Left kidney (tissue), 1 donor: ENCODE measurements at regions not wholly inside any gene's neighbourhood (a gene's known extent, or its start where the extent isn't known, plus 50 kb on each side); places are given as distances from the start of the nearest gene placed in this dataset.

Source experiments
- DNase-seq: peaks from one replicate; pipeline ENCODE4 v3.0.0-alpha.2; 2013

DNA sequence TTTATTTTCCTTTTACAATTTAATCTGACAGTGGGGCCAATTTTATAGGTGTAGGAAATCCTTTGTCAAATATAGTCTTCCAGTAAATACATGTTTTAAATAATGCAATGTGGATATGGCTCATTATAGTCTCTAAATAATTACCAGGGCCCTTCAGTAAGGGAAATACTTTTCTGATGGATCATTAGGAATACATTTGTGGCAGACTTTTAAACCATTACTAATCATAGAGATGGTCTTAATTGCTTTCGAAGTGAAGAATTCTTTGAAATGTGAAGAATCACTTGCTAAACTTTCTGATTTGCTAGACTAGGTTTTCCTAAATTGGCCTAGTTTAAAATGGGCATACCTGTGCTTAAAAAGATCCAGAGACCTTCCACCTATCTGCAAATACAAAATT, 105.6 kb upstream of the ELL2 start:
- DNase-seq, result no peak

DNA sequence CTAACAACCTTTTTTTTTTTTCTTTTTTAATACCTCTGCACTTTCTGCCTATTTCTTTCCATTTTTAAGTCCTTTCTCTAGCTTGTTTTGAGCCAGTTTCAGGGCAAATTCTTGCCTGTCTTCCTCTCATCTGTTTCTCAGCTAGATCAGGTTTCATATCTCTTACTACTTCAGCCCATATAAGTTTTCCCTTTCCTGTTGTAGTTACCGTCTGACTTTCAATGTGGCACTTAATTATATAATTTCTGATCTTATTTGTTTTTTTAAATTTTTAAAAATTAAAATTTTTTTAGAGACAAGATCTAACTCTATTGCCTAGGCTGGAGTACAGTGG, 104.7 kb upstream of the ELL2 start:
- DNase-seq, result no peak

DNA sequence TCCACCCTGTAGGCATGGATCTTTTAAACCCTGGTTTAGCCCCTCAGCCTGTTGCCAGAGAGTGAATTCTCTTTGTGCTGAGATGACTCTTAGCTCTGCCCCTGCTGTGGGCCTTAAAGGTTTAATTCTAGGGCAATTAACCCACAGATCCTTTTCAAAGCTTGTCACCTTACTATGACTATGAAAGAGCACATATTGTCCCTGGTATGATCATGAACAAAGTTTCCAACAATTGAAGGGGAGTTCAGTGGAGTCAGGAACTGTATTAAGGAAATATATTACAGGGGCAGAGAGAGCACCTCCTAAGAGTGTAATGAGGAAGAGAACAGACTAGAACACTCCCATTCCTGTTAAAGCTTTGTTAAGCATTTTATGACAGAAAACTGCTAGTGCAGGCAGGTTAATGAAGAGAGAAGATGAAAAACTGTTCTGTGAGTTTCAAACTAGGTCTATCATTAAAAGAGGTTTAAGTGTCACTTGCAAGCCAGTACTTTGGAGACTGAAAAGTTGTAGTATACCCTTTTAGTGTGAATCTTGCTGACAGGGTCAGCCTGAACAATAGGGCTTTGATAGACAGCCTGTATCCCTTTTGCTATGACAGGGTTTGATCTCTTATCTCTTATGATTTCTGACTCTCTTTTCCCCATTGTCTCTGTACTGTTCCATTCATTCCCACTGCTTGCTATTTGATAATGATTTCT, 104.2 kb upstream of the ELL2 start:
- DNase-seq, result no peak

DNA sequence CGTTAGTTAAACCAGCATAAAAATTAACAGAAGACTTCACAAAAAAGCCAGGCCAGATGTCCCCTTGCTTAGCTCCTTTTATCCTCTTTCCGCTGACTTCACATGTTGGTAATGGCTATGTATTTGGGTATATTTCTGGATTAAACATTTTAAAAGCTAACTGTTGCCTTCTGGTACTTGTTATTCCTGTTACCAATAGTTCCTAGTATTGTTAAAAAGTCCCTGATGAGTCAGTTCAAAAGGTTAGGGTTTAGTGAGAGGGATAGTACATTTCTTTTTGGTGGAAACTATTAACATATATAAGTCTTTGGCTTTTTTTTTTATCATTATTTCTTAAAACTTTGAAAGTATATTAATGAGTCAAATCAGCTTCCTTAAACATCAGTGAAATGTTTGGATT, 103.2 kb upstream of the ELL2 start:
- no peak for DNase-seq

GRCh38 chr5:96062836-96063235, 101.2 kb upstream of the ELL2 start:
- DNase-seq, result no peak

DNA sequence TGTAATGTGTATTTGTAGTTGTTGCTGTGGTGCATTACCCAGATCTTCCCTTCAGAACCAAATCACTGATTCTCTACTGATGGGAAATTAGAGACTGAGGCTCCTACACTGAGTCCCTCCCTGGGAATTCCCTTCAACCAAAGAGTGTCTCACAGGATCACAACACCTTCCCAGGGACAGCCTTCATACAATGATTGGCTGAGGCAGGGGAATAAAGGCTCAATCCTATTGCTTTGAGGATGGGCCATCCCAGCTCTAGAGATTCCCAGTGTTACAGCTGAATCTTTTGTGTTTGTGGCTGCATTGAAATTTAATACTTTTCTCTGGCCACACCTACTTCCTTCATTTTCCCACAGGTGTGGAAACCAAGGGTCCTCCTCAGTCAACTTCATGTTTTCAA, 96.4 kb upstream of the ELL2 start:
- no peak for DNase-seq

GRCh38 chr5:96054311-96055030, 92.8 kb upstream of the ELL2 start:
- no peak for DNase-seq

DNA sequence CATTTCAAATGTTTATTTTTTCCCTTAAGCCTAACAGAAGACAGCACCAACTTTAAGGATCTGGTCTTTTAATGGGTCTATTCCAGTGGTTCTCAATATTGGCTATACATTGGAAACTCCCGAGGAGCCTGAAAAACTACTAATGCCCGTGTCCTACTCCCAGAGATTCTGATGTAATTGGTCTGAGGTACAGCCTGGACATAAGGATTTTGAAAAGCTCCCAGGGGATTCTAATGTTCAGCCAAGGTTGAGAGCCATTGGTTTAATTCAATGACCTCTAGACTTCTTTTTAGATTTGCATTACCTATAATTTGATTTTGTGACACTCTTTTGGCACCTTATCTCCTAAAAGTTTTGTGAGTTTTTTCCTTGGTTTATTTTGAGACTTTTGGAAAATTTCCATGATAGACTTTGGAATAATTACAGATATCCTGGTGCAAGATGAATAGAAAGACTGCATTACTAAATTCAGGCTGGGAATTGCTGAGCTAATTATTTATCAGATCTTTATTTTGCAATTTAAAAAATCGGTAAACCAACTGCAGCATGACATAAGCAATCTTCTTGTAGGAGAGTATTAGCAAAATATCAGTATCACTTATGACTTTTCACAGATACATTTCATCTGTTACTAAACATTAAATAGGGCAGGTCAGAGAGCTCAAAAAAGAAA, 91.5 kb upstream of the ELL2 start:
- DNase-seq, result no peak

DNA sequence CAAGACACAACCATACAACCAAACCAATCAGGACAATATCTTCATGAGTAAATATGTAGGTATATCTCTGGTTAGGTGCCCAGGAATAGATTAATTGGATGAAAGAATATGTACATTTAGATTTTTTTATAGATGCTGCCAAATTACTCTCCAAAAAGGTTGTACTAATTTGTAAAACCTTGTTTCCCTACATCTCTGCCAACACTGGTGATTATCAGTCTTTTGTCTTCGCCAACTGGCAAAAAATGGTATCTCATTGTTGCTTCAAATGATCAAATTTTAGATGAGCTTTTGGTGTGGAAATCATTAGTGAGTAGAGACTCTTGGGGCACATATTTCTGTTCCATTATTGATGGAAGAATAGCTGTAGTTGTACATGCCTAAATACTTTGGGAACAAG, 90.7 kb upstream of the ELL2 start:
- DNase-seq, result no peak

GRCh38 chr5:96051401-96051830, 89.8 kb upstream of the ELL2 start:
- no peak for DNase-seq

DNA sequence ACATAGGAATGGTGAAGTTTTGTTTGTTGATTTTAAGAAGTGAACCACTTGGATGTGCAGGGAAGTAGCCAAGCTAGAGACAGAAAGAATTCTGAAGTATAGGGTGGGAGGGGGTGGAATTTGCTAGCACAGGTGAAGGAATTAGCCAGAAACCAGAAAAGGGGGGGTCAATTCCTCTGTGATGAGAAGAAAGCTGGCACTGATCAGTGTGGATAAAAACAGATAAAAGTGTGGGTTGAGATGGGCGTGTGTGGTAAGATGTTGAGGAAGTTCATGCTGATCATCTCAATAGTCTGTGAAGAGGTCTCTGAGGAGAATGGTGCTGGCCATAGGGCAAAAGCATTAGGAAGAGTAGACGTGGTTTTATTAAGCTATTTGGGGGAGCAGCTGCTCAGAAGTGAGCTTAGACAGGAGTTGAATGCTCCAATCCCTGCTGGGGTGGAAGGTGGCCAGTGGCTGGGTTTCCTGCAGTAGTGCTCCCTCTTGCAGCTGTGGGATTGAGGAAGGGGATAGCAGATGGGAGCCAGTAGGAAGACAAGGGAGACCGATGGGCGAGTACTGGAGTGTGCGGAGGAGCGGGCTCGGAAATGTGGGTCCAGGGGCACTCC, 88.7 kb upstream of the ELL2 start:
- no peak for DNase-seq

GRCh38 chr5:96049398-96050272, 88.0 kb upstream of the ELL2 start:
- DNase-seq, result no peak

GRCh38 chr5:96048763-96049162, 87.1 kb upstream of the ELL2 start:
- no peak for DNase-seq

DNA sequence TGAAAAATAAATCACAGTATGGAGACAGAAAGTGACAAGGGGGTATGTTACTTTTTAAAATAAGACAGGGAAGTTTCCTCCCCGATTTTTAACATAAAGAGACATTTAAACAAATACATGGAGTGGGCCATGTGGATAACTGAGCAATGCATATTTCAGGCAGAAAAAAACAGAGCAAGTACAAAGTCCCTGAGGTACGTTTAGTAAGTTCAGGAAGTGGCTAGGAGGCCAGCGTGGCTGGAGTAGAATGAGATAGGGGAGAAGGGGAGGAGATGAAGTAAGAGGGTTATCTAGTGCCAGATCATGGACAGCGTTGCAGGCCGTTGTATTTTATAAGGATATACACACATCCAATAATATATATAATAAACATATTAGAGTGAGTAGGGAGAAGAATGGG, 84.2 kb upstream of the ELL2 start:
- no peak for DNase-seq

GRCh38 chr5:96043446-96043845, 81.8 kb upstream of the ELL2 start:
- no peak for DNase-seq

DNA sequence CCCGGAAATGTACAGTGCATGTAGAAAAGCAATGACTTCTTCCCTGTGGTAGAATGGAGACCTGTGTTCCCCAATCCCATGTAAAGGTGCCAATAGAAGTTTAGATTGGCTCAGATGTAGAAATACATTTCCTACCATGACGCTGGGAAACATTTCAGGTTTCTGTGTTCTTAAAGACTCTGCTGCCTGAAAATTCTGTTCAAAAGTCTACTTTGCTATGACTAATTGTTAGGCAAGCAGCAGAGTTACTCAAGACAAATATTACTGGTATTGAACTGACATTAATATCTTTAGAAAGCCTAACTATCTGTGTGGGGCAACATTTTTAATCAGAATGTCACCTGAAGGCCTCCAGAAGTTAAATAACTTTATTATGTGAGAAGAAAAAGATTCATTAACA, 75.5 kb upstream of the ELL2 start:
- DNase-seq, result no peak

DNA sequence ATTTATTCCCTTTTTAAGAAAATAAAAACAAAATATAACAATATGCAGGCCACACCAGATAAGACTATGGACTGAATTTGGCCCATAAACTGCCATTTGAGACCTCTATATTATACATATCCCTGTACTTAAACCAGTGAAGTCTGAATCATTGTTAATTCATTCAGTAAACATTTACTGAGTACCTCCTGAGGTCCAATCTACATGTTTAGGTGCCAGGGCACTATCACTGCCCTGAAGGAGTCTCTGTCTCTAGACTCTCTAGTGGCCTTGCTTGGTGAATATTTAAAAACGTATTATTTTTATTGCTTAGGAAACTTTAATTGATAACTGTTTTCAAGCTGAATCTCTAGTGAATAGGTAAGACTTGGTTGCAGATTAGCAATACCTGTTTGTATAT, 74.7 kb upstream of the ELL2 start:
- no peak for DNase-seq

- DNase-seq, result no peak
These were observed 74.1 kb upstream of the ELL2 start for GRCh38 chr5:96035796-96036195.

GRCh38 chr5:96033116-96033515, 71.5 kb upstream of the ELL2 start:
- no peak for DNase-seq

GRCh38 chr5:96031811-96032261, 70.2 kb upstream of the ELL2 start:
- no peak for DNase-seq

DNA sequence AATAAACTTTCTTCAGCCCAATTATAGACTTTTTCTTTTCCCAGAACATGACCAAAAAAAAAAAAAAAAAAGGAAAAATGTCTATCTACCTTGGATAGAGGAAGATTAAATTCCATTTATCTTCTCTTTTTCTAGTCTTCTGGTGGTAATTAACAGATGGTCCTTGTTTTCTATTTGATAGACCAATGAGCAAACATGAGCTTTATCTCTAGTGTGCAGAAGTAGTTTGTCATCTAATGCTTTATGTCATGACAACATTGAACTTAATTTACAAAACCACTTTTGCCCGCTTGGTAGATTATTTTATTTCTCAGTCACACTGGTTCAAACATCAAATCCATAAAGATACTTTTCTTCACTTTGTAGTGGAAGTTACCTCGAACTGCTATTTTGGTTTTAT, 69.5 kb upstream of the ELL2 start:
- DNase-seq, result no peak

- no peak for DNase-seq
These were observed 64.9 kb upstream of the ELL2 start for GRCh38 chr5:96026406-96027041.
